Coronary artery (tissue), 2 donors: ENCODE measurements at regions not wholly inside any gene's neighbourhood (a gene's known extent, or its start where the extent isn't known, plus 50 kb on each side); places are given as distances from the start of the nearest gene placed in this dataset.
"Not testable (repeated sequence)": the region's sequence is repeated elsewhere in the genome, so short reads cannot be mapped to it uniquely, and the experiment has no call there.

Experiments
- DNase-seq: peaks from one replicate; pipeline ENCODE4 v3.0.0-alpha.2; 2017; ENCODE audit warnings: low spot score
- H3K27ac ChIP-seq, 2 donors: fragments of 200-600 bp; sonication (generic); one replicate each; pipeline ENCODE4 v1.5.1; 2016 to 2019
- H3K4me3 ChIP-seq: fragments of 200-600 bp; sonication (generic); 2 replicates; pipeline ENCODE4 v1.5.1; 2016; ENCODE audit warnings: mild to moderate bottlenecking, moderate library complexity
- CTCF ChIP-seq: fragments of 200-600 bp; sonication (generic); IDR thresholded peaks from one replicate; pipeline ENCODE4 v1.5.1; 2019; ENCODE audit warnings: antibody characterized with exemption

GRCh38 chr9:29066141-29066640 lies 1492.9 kb upstream of the C9orf72 start:
- no peak for TF ChIP-seq CTCF
- H3K27ac ChIP-seq = no peak overlapping the region
- no peak overlapping the region for H3K4me3 ChIP-seq
- no peak for DNase-seq

GRCh38 chr9:29068461-29068860 lies 1495.2 kb upstream of the C9orf72 start:
- no peak overlapping the region for H3K27ac ChIP-seq
- no peak overlapping the region for H3K4me3 ChIP-seq
- DNase-seq = no peak
- TF ChIP-seq CTCF = no peak

GRCh38 chr9:29069376-29069775 lies 1496.1 kb upstream of the C9orf72 start:
- Histone ChIP-seq H3K27ac (no peak overlapping the region), H3K4me3 (no peak overlapping the region)
- DNase-seq = no peak
- no peak for TF ChIP-seq CTCF

GRCh38 chr9:29078063-29078666 lies 1504.9 kb upstream of the C9orf72 start:
- TF ChIP-seq CTCF = no peak

GRCh38 chr9:29100762-29101161 lies 1527.5 kb upstream of the C9orf72 start:
- DNase-seq = no peak
- TF ChIP-seq CTCF = no peak
- H3K27ac ChIP-seq = no peak overlapping the region
- H3K4me3 ChIP-seq = no peak overlapping the region

More at GRCh38 chr9:29078063-29078666, 1504.9 kb upstream of the C9orf72 start:
- no peak for DNase-seq
- no peak overlapping the region for H3K27ac ChIP-seq
- no peak overlapping the region for H3K4me3 ChIP-seq

GRCh38 chr9:29104166-29104565 lies 1530.9 kb upstream of the C9orf72 start:
- H3K27ac ChIP-seq, H3K4me3 ChIP-seq, DNase-seq: not testable (repeated sequence)

- no peak overlapping the region for H3K4me3 ChIP-seq
- no peak overlapping the region for H3K27ac ChIP-seq
- no peak for TF ChIP-seq CTCF
- DNase-seq = no peak
Observed at GRCh38 chr9:29118555-29118954, 1545.3 kb upstream of the C9orf72 start.

GRCh38 chr9:29126783-29127182 lies 1553.5 kb upstream of the C9orf72 start:
- no peak for DNase-seq
- H3K27ac ChIP-seq = no peak overlapping the region
- TF ChIP-seq CTCF = no peak
- no peak overlapping the region for H3K4me3 ChIP-seq
